H1 (cell line): ENCODE measurements at regions not wholly inside any gene's neighbourhood (a gene's known extent, or its start where the extent isn't known, plus 50 kb on each side); places are given as distances from the start of the nearest gene placed in this dataset.

Source experiments
- CTCF ChIA-PET: fragments of 300-600 bp; sonication (Branson Sonifier 250); formaldehyde crosslinking; loops from one replicate; lab custom pipeline; 2021; ENCODE audit not compliant: partially characterized antibody; lab: Charles Lee
- POLR2A ChIA-PET: fragments of 300-600 bp; sonication (Branson Sonifier 250); formaldehyde crosslinking; loops from one replicate; lab custom pipeline; 2021; ENCODE audit warnings: inconsistent platforms; ENCODE audit not compliant: partially characterized antibody; lab: Charles Lee
- DNase-seq, 2 experiments: peaks; one replicate each; pipeline versions ENCODE4 v3.0.0 to v3.0.0-alpha.2; 2010 to 2022; ENCODE audit warnings: low spot score in 2 of 2, low read depth in 1 of 2, mixed read lengths in 1 of 2
- FAIRE-seq: peaks from 2 replicates; lab custom pipeline; 2011; peaks lifted over from hg19 to GRCh38; lab: Jason Lieb, UNC
- H2AFZ ChIP-seq: 2 replicates; pipeline ENCODE4 v1.8.1; 2012; ENCODE audit warnings: low read length, inconsistent platforms
- H2AK5ac ChIP-seq: 2 replicates; pipeline ENCODE4 v1.6.1; 2013; ENCODE audit warnings: low read depth, low read length
- H2BK120ac ChIP-seq: replicated peaks from 2 replicates; pipeline ENCODE3; 2013; ENCODE audit warnings: low read depth, low read length, inconsistent platforms
- H2BK12ac ChIP-seq: 2 replicates; pipeline ENCODE4 v1.6.1; 2013; ENCODE audit warnings: low read depth, low read length
- H2BK15ac ChIP-seq: 2 replicates; pipeline ENCODE4 v1.6.1; 2013; ENCODE audit warnings: low read length
- H2BK20ac ChIP-seq: 2 replicates; pipeline ENCODE4 v1.6.1; 2013; ENCODE audit warnings: low read length
- H2BK5ac ChIP-seq: 2 replicates; pipeline ENCODE4 v1.6.1; 2013; ENCODE audit warnings: low read depth, low read length
- H3K14ac ChIP-seq: 2 replicates; pipeline ENCODE4 v1.6.1; 2013; ENCODE audit warnings: inconsistent platforms; ENCODE audit not compliant: insufficient read length
- H3K18ac ChIP-seq: 2 replicates; pipeline ENCODE4 v1.6.1; 2013; ENCODE audit warnings: low read length; ENCODE audit errors: extremely low read depth
- H3K23ac ChIP-seq: 2 replicates; pipeline ENCODE4 v1.6.1; 2013; ENCODE audit warnings: inconsistent platforms; ENCODE audit not compliant: insufficient read length
- H3K23me2 ChIP-seq: 2 replicates; pipeline ENCODE4 v1.6.1; 2013; ENCODE audit warnings: low read depth, low read length
- H3K27ac ChIP-seq: 2 replicates; pipeline ENCODE4 v1.6.1; 2011; ENCODE audit warnings: low read depth, low read length, inconsistent platforms
- H3K27me3 ChIP-seq, 4 experiments: replicated peaks in 1 of 4; 1 replicate in 1 of 4; 2 replicates in 3 of 4; pipeline versions ENCODE4 v1.6.1 to v1.8.1; 2011 to 2013; ENCODE audit warnings: low read length in 3 of 4, mild to moderate bottlenecking in 3 of 4, inconsistent platforms in 2 of 4, mixed read lengths in 2 of 4, moderate library complexity in 1 of 4; ENCODE audit not compliant: control insufficient read depth in 3 of 4, insufficient read depth in 3 of 4; ENCODE audit errors: extremely low read depth in 1 of 4
- H3K36me3 ChIP-seq, 4 experiments: 2 replicates each; pipeline versions ENCODE4 v1.6.1 to v1.8.1; 2011 to 2013; ENCODE audit warnings: mild to moderate bottlenecking in 4 of 4, low read length in 3 of 4, moderate library complexity in 2 of 4, control low read depth in 1 of 4, inconsistent platforms in 1 of 4; ENCODE audit not compliant: insufficient read depth in 4 of 4, control insufficient read depth in 2 of 4
- H3K4ac ChIP-seq: replicated peaks from 2 replicates; pipeline ENCODE3; 2013; ENCODE audit warnings: low read length, low read depth, mixed read lengths, inconsistent platforms; ENCODE audit not compliant: insufficient read length
- H3K4me1 ChIP-seq, 4 experiments: replicated peaks in 1 of 4; 1 replicate in 1 of 4; 2 replicates in 3 of 4; pipeline versions ENCODE4 v1.6.1 to v1.8.1; 2011 to 2013; ENCODE audit warnings: low read length in 3 of 4, inconsistent platforms in 2 of 4, mixed read lengths in 1 of 4; ENCODE audit not compliant: insufficient read depth in 4 of 4, control insufficient read depth in 3 of 4
- H3K4me2 ChIP-seq, 2 experiments: 2 replicates each; pipeline versions ENCODE4 v1.6.1 to v1.8.1; 2011 to 2013; ENCODE audit warnings: low read depth in 2 of 2, low read length in 2 of 2, control low read depth in 1 of 2, inconsistent platforms in 1 of 2, mild to moderate bottlenecking in 1 of 2; ENCODE audit not compliant: insufficient read depth in 1 of 2
- H3K4me3 ChIP-seq, 4 experiments: fragments of 200-600, 300-600 bp in 1 of 4; sonication (generic), shearing (Covaris generic), sonication (Bioruptor Twin) in 1 of 4; 2 replicates each; pipeline versions ENCODE4 v1.5.1 to v1.8.1; 2011 to 2016; ENCODE audit warnings: low read length in 4 of 4, low read depth in 3 of 4, control low read depth in 2 of 4, inconsistent platforms in 2 of 4, mild to moderate bottlenecking in 2 of 4, mixed read lengths in 1 of 4, moderate library complexity in 1 of 4; ENCODE audit not compliant: insufficient read depth in 2 of 4; ENCODE audit errors: extremely low read depth in 1 of 4
- H3K56ac ChIP-seq: replicated peaks from 2 replicates; pipeline ENCODE3; 2013; ENCODE audit warnings: low read depth, mild to moderate bottlenecking, mixed read lengths, low read length, inconsistent platforms; ENCODE audit not compliant: insufficient read length
- H3K79me1 ChIP-seq: 2 replicates; pipeline ENCODE4 v1.6.1; 2013; ENCODE audit warnings: low read depth, low read length, control low read depth
- H3K79me2 ChIP-seq, 2 experiments: 2 replicates each; pipeline versions ENCODE4 v1.6.1 to v1.8.1; 2012 to 2013; ENCODE audit warnings: low read length in 2 of 2, mild to moderate bottlenecking in 2 of 2, inconsistent platforms in 1 of 2; ENCODE audit not compliant: insufficient read depth in 2 of 2, control insufficient read depth in 1 of 2
- H3K9ac ChIP-seq, 4 experiments: replicated peaks in 1 of 4; 1 replicate in 1 of 4; 2 replicates in 3 of 4; pipeline versions ENCODE4 v1.6.1 to v1.8.1; 2011 to 2013; ENCODE audit warnings: low read depth in 3 of 4, low read length in 3 of 4, control low read depth in 2 of 4, mild to moderate bottlenecking in 2 of 4, moderate library complexity in 2 of 4, inconsistent platforms in 1 of 4; ENCODE audit errors: extremely low read depth in 1 of 4
- H3K9me3 ChIP-seq, 2 experiments: 2 replicates each; pipeline versions ENCODE4 v1.6.1 to v1.8.1; 2012 to 2013; ENCODE audit warnings: mild to moderate bottlenecking in 2 of 2, moderate library complexity in 2 of 2, control low read depth in 1 of 2, inconsistent platforms in 1 of 2, low read depth in 1 of 2, low read length in 1 of 2, mixed read lengths in 1 of 2; ENCODE audit not compliant: insufficient read depth in 2 of 2
- H4K20me1 ChIP-seq, 2 experiments: replicated peaks in 1 of 2; 2 replicates each; pipeline versions ENCODE3 to v1.8.1; 2011 to 2013; ENCODE audit warnings: inconsistent platforms in 2 of 2, low read length in 2 of 2, mild to moderate bottlenecking in 1 of 2; ENCODE audit not compliant: insufficient read depth in 2 of 2, control insufficient read depth in 1 of 2
- H4K5ac ChIP-seq: 2 replicates; pipeline ENCODE4 v1.6.1; 2013; ENCODE audit warnings: low read length, low read depth, mixed read lengths, inconsistent platforms; ENCODE audit not compliant: insufficient read length
- H4K8ac ChIP-seq: 2 replicates; pipeline ENCODE4 v1.8.0; 2013; ENCODE audit warnings: mild to moderate bottlenecking, moderate library complexity, low read length, inconsistent platforms; ENCODE audit not compliant: insufficient read depth; ENCODE audit errors: extremely low read depth
- H4K91ac ChIP-seq: replicated peaks from 2 replicates; pipeline ENCODE3; 2013; ENCODE audit warnings: low read length, mixed read lengths, inconsistent platforms; ENCODE audit not compliant: insufficient read length
- ASH2L ChIP-seq: fragments of 200-600, 300-600 bp; sonication (generic); IDR thresholded peaks from one replicate; pipeline ENCODE4 v1.7.1; 2017; ENCODE audit warnings: low read length
- SP1 ChIP-seq: IDR thresholded peaks from 2 replicates; pipeline ENCODE4 v1.6.1; 2011; ENCODE audit warnings: low read depth, low read length
- WGBS, 2 experiments: shearing (Covaris generic) in 1 of 2; methylation state at CpG; one replicate each; pipeline versions ENCODE4 v1.1.6 to v1.1.7; 2013 to 2015; ENCODE audit warnings: low lambda C conversion rate in 2 of 2, mixed read lengths in 2 of 2, inconsistent platforms in 1 of 2, low coverage in 1 of 2, missing lambda C conversion rate in 1 of 2; ENCODE audit not compliant: insufficient replicate concordance in 2 of 2, insufficient coverage in 1 of 2, insufficient read length in 1 of 2; ENCODE audit errors: extremely low coverage in 1 of 2, missing lambda C conversion rate in 1 of 2; 5-methylcytosine and 5-hydroxymethylcytosine counted together

- Histone ChIP-seq H2BK12ac (no peak overlapping the region), H3K79me2 (peaks cover 0 to 31% of the 10 kb centered on the region in 2 experiments; a peak in 2 of 4 replicates), H2AFZ (no peak overlapping the region), H3K79me1 (no peaks in the 10 kb centered on the region), H3K27me3 (no peaks in the 10 kb centered on the region), H3K23me2 (no peaks in the 10 kb centered on the region), H2AK5ac (no peak overlapping the region), H4K5ac (no peak overlapping the region), H2BK20ac (no peak overlapping the region), H3K9me3 (no peaks in the 10 kb centered on the region), H3K18ac (no peak overlapping the region), H3K23ac (no peak overlapping the region), H4K20me1 (peaks cover 0 to 2% of the 10 kb centered on the region in 2 experiments), H3K9ac (no peak overlapping the region), H3K4me2 (peak overlapping the region; percentile 41 to 42; a peak in 1 of 4 replicates), H2BK120ac (no peak overlapping the region), H3K4ac (no peak overlapping the region), H3K4me1 (peaks cover 0 to 9% (median 1%) of the 10 kb centered on the region in 4 experiments; a peak in 2 of 7 replicates), H3K56ac (no peak overlapping the region), H4K91ac (no peak overlapping the region), H2BK5ac (no peak overlapping the region), H2BK15ac (no peak overlapping the region), H3K36me3 (peaks cover 0 to 27% (median 1%) of the 10 kb centered on the region in 4 experiments; a peak in 3 of 8 replicates), H3K4me3 (peak overlapping the region in 1 of 4 experiments; percentile 43; a peak in 1 of 8 replicates), H3K27ac (no peak overlapping the region), H3K14ac (no peak overlapping the region), H4K8ac (no peak overlapping the region)
- ChIA-PET CTCF (interaction anchor here (0.5 to 0.9 kb wide), 2 partner anchors 93 to 202 kb away, joined by 3 read pairs; no protein-coding TSS in a partner anchor), POLR2A (interaction anchor here (1.1 to 2.5 kb wide), 5 partner anchors 9 to 42 kb away, joined by 3 to 15 read pairs (median 6); no protein-coding TSS in a partner anchor)
- DNase-seq (peak; percentile 49 to 53), FAIRE-seq (peak; percentile 99)
- 1% methylated on average over 11 of the region's 11 CpGs; no CpG with 5 or more reads in 1 of the 2 experiments for WGBS, 2 experiments
- TF ChIP-seq SP1, result 0 out of 2 replicates have a peak, but pooled peaks have one; percentile 8
- no peak for TF ChIP-seq ASH2L
Measured at GRCh38 chrX:74249963-74250362, 54.0 kb upstream of the ZCCHC13 start.
